Kasumi-1 (cell line): ENCODE measurements at regions not wholly inside any gene's neighbourhood (a gene's known extent, or its start where the extent isn't known, plus 50 kb on each side); places are given as distances from the start of the nearest gene placed in this dataset.

ENCODE experiments used
- DNase-seq, 2 experiments: peaks; one replicate each; lab custom pipeline; 2025; lab: John Stamatoyannopoulos, UW

DNA sequence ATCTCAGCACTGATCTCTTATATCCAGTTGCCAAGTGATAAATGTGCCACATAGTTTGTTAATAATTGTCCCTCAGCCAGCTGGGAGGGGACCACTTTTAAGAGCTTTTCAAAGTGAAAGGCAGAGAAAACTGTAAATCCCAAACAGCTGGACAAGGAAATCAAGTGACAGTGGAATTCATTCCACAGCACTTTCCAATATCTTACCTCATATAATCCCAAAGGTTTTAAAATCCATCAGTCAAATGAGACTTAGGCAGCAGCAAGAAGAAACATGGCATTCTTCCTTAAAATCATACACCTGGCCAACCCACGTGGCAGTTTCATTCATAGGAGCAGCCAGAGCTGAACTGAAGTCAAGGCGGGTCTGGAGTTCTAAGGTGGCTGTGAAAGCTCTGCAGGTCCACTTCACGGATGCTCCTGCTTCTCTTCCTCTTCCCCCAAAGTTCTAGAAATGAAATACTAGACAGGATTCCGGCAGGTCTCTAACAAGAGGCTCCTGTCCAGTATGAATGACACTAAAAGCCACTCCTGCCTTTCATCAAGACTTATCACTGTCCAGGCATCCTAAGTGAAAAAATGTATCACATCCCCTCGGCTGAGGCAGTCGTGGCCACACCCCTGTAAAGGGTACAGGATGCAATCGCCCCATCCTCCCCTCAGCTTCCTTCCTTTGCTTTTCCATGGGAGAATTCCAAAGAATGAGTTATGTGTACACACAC is 190.4 kb upstream of the STK17B start:
- DNase-seq = no peak

DNA sequence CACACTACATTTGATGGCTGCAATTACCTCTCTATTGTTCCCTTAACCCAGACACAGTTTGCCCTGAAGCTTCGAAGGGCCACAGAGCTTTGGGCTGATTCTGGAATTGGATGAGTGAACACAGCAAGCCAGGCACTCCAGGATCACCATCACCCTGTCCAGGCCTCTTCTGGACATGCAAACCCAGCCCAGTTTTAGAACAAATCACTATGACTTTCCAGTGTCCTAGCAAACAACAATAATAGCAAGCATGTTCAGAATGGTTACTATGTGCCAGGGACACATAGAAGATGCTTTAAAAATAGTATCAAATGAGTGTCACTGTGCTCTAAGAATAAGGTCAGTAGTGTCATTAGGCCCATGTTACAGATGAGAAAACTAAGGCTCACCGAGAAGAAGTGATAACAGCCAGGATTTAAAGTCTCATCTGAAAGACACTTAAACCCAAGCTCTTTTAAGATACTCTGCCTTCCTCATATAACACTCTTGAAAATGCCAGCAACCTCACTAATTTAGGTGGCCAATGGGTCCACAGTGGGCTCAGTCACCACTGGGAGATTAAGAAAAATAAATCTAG is 191.7 kb upstream of the STK17B start:
- no peak for DNase-seq

DNA sequence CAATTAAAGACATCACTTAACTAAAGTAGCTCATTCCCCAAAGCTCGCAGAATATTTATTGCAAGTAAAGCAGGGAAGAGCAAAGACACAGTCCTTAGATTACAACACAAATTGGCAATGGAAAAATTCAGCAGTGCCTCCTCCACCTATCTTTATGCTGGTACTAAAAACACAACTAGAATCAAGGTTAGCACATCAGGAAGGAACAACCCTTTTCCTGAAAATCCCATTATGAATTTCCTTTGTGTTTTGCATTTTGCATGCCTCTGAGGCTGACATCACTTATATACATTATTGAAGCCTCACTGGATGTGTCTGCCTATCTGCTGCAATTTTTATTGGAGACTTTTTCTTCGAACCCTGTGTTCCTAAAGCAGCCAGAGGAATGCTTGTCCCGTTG is 193.8 kb upstream of the STK17B start:
- DNase-seq = no peak

DNA sequence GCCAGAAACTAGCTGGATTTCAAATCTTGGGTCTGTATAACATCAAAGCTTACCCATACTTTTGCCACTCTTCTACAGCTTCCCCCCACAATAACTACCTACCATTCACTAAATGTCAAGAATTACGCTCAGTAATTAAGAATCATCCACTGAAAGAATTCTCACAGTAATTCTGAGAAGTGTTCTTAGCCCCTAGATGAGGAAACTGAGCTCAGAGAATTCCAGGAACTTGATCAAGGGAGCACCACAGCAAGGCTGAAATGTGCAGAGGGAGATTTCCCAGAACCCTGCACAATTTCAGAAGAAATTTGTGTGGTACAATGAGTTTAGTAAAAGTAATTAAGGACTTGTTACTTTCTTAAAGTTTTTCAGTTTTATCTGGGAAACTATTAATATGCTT is 194.5 kb upstream of the STK17B start:
- DNase-seq = no peak

DNA sequence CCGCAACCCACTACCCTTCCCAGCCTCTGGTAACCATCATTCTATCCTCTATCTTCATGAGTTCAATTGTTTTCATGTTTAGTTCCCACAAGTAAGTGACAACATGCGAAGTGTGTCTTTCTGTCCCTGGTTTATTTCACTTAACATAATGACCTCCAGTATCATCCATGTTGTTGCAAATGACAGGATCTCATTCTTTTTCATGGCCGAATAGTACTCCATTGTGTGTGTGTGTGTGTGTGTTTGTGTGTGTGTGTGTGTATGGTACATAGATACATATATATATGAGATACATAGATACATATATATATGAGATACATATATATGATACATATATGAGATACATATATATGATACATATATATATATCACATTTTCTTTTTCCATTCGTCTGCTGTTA is 196.3 kb upstream of the STK17B start:
- no peak for DNase-seq

DNA sequence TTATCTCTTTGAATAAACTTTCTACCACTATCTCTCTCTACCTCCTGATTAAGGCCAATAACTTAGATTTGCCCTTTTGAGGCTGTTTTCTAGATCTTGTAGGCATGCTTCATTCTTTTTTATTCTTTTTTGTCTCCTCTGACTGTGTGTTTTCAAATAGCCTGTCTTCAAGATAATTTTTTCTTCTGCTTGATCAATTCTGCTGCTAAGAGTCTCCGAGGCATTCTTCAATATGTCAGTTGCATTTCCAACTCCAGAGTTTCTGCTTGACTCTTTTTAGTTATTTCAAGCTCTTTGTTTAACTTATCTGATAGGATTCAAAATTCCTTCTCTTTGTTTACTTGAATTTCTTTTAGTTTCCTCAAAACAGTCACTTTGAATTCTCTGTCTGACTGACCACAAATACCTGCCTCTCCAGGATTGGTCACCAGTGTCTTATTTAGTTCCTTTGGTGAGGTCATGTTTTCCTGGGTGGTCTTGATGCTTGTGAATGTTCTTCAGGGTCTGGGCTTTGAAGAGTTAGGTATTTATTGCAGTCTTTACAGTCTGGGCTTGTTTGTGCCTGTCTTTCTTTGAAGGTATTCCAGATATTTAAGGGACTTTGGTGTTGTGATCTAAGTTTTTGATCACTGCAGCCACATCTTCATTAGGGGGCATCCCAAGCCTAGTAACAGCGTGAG is 197.3 kb upstream of the STK17B start:
- no peak for DNase-seq

DNA sequence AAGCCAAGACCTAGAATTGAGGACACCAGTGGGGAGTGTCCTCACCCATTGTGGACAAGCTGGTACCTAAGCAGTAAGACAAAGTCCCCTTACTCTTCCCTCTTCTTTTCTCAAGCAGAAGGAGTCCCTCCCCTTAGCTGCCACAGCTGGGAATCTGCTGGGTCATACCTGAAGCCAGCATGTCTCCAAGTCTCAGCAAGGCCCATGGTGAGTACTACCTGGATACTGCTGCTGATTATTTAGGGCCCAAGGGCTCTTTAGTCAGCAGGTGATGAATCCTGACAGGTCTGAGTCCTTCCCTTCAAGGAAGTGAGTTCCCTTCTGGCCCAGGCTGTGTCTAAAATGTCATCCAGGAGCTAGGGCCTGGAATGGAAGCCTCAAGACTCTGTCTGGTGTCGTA is 198.6 kb upstream of the STK17B start:
- DNase-seq = no peak

DNA sequence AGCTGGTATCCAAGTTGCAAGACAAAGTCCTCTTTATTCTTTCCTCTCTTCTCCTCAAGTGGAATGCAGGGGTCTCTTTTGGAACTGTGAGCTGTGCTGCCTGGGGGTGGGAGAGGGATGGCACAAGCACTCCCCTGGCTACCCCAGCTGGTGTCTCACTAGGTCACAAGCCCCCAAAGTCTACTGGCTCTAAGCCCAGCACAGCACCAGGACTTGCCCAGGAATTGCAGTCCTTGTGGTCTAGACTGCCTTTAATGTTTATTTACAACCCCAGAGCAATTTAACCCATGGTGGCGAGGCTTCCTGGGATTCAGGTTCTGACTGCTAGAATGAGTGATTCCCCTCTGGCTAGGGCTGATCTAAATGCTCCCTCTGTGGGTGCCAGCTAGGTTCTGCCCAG is 199.0 kb upstream of the STK17B start:
- DNase-seq = no peak

DNA sequence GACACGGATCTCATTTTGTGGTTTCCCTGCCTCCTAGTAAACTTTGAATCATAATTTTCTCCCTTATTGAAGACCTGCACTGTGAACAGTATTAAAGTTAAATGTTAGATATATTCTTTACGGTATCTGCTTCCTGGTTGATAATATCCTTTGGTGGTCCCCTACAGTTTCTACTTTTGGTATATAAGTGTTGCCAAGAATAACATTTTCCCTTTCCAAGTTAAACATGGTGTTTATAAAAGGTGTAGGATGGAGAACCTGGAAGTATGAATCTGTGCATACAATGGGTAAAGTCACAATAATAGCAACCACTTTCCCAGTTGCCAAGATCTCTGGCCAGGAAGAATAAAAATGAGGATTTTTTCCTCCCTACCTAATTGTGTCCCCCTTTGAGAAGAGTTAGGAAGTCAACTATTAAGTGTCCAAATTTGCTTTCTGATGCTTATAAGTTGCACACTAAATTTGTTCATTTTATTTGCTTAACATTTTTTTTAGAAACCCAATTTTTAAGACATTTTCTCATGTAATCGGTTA is 201.0 kb upstream of the STK17B start:
- DNase-seq = no peak

DNA sequence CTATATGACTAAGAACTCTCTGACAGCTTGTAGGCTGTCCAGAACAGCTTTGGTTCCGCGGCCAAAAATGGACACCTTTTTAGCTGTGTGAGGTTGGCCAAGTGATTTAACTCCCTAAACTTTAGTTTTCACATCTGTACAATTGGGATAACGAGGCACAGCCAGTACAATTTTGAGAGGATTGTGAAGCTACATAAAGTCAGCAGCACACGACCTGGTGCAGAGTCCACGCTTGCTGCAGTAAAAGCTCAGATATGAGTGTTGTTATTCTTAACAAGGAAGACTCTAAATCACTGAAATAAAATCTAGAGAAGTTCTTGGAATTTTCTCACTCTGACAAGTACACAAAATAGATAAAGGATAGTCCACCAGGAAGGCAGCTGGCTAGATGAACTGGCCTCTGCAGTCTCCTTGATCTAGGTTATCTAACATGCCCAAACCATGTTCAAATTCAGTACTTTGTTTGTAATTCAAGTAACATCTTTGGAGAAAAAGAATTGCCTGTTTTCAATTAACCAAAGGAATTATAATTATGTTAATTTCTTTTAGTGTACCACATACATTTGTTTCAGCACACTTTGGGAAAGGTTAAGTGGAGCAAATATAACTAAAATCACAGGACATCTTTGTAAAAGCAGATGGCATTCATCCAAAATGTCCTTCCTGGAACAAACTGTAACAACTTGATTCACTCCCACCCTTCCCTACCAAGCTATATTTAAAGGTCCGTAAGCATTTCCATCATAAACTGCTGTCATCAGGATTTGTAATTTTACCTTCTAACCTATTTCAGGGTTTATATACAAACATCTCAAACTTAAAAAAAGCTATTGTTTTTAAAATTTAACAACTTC is 201.7 kb upstream of the STK17B start:
- DNase-seq = no peak

DNA sequence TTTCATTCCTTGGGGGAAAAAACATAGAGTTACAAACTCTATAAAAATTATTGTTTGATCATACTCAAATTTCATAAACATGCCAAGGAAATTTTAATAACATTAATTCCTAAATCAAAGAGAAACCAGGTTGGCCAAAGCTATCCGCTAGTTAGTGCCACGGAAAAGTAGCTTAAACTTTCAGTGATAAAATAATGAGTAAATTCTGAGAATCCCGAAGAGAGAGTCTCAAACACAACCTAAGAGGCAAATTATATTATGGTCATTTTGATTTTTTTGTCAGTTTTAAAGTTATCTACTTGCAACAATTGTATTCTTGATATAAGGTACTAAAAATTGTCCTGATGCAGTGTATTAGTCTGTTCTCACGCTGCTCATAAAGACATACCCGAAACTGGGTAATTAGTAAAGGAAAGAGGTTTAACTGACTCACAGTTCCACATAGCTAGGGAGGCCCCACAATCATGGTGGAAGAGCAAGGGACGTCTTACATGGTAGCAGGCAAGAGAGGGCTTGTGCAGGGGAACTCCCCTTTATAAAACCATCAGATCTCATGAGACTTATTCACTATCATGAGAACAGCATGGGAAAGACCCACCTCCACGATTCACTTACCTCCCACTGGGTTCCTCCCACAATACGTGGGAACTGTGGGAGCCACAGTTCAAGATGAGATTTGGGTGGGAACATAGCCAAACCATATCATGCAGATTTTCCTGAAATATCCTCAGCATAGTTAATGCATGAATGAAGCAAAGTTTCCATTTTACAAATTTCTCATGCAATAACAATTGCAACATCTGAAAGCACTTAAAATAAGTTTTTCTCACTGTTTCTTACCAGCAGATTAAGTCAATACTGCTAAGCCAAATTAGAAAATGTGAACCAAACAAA is 205.9 kb upstream of the STK17B start:
- DNase-seq = no peak

DNA sequence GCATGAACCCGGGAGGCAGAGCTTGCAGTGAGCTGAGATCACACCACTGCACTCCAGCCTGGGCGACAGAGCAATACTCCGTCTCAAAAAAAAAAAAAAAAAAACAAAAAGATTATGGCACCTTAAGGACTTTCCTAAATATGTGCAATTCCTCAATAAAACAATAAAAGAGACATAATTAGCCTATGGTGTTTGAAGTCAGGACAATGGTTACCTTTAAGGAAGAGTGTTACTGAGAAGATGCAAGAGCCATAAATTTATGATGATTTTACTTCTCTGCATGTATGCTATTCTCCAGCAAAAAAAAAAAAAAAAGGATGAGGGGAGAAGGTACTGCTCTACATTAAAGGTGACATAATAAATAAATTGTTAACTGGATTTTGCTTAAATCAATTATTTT is 208.2 kb upstream of the STK17B start:
- DNase-seq = no peak

DNA sequence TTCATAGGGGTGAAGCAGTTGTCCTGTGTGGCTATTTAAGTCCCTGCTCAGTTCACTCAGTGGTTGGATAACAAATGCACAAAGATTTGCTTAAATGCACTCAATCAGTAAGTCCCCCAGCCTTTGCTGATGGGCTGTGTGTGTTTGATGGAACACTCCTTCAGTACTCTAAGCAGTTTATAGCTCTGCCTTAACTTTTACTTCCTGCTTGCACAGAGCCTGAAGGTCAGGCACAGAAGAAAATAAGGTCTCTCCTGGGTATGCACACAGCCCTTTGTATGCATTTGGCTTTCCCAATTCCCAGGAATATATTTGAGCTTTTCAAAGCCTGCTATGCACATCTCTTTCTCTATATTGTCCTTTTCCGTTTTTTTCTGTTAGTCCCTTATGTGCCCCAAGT is 208.7 kb upstream of the STK17B start:
- no peak for DNase-seq

DNA sequence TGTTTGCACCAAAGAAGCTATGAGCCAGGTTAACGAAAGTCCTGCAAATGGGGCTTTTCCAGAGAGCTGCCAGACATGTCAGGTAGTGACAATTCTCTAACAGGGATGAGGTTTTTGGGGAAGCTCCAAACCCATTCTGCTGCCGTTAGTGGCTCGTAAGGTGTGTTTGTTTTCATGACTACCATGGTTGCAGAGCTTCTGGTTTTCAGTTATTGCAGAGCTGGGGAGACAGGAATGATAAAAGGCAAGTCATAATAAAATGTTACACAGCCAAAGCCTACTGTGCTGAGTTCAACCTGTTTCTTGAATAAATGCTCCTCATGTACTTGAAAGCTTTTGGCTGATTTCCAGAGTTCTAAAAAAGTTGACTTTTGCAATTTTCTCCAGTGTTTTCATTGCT is 209.2 kb upstream of the STK17B start:
- no peak for DNase-seq

DNA sequence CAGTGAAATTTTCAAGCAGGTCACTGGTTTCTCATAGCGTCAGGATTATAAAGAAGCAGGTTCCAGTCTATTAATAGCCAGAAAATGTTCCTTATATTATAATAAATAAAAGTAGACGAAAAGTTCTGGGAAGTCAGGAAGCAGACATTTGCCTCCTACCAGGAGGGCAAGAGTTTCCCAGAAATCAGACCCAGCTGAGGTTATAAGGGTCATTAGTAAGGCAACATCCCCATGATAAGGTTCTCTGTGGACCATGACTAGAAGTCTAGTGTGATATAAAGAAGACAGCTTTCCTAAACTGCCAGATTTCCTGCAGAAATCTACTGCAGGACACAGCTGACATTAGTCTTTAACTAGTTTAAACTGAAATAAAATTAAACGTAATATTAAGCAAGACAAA is 210.1 kb upstream of the STK17B start:
- no peak for DNase-seq

DNA sequence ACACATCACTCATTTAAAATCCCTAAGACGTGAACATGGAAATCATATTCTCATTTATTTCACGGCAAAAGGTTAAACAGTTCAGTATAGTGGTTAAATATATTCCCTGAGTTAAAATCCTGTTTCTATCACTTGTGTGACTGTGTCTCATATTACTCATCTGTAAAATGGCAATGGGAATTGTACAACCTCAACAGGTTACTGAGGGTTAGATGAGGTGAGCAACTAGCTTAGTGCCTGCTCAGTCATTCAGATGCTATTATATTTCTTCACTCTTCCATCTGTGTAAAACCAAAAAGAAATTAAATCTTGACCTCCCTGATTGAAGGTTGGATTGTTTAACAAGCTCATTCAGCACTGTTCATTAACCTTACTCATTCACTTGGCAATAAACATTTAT is 212.4 kb upstream of the STK17B start:
- no peak for DNase-seq

DNA sequence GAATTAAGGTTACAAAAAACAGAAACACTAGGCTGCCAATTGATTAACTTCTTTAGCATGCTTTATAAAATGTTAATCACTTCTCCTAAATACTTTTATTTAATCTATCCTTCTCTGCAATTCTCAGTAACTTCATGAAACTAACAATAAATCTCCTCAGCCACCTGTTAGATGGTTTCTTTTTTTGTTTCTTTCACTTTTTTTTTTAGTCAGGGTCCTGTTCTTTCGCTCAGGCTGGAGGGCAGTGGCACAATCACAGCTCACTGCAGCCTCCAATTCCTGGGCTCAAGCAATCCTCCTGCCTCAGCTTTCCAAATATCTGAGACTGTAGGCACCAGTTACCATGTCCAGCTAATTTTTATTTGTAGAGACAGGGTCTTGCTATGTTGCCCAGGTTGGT is 213.4 kb upstream of the STK17B start:
- no peak for DNase-seq

DNA sequence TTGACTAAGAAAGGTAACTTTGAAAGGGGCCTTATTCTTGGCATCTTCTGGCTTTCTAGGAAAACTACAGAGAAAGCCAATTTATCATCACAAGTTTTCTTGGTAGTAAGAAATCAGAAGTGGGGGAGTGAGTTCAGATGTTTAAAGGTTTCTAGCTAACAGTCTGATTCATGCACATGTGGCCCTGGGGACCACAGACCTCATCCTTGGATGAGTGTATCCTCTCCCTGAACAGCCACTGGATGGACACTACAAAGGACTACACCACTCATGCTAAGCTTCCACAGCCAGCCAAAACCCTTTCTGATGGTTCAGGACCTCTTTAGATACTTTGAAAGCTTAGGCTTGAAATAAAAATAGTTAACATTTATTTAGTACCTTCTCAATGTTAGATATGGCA is 218.3 kb upstream of the STK17B start:
- no peak for DNase-seq

DNA sequence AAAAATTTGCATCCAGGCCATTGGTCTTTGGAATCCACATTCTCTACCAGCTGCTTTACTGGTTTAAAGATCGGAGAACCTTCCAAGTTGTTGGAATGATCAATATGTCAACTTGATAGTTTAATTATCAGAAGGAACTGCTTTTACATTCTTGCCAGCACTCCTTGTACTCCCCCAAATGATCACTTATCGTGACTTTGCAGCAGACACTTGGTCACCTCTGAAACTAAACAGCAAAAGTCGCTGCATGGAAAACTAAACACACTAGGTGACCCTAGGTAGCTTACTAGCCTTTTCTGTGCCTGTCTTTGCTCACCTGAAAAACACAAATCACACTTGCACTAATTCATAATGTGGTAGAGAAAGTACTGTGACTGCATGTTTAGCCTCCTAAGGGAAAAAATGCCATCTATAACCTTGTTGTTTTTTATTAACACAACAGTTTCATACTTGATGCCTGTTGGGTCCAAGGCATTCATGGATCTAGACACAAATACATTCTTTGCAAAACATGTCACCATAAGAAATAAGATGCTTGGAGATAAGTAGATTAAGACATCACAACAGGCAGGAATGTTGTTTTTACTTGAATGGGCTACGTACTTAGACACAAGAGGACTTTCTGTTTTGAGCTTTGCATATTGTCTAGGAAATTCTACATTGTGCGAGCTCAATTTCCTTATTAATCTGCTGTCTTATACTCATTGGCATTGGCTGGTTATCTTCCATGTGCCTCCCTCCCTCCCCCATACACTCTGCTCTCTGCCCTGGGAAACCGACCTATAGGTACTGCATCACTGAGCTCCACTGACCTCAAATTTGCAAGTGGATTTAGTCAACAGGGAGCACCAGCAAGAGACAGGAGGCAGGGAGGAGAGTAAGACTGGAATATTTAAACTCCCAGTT is 219.1 kb upstream of the STK17B start:
- no peak for DNase-seq

DNA sequence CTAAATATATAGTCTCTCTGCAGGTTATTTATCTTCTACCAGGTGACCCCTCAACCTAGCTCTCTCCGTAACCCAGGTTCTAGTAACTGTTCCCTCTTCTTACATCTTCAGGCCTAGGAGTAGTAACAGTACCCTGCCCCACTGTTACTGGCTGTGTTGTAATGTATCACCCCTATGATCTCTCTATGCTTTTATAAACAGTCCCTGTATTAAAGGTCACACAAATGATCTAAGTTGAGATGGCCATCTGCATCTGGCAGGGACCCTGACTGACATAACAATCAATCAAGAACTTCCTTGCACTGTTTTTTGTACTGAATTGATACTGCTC is 219.7 kb upstream of the STK17B start:
- no peak for DNase-seq

DNA sequence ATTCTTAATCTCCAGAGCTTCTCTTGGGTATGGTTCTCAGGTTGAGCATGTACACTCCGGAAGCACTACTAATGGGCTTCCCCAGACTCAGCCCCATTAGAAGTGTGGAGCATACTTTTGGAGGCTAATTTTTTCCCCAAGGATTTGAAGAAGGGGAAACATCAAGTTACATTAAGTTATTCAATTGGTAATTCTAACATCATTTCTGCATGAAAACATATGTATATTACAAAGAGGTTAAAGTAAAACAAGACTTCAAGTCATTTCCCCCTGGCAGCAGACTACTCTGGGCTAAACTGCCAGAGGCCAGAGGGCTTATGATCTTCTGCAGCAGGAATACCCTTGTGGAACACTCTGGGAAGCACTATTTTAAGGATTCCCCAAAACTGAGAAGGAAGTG is 227.7 kb upstream of the STK17B start:
- DNase-seq = no peak
